OCI-LY1 (cell line): ENCODE measurements at regions not wholly inside any gene's neighbourhood (a gene's known extent, or its start where the extent isn't known, plus 50 kb on each side); places are given as distances from the start of the nearest gene placed in this dataset.
"Not testable (repeated sequence)": the region's sequence is repeated elsewhere in the genome, so short reads cannot be mapped to it uniquely, and the experiment has no call there.

Source experiments
- EZH2 ChIP-seq: fragments of 200-600 bp; sonication (generic), shearing (Covaris generic); IDR thresholded peaks from 2 replicates; pipeline ENCODE4 v1.8.0; 2017; ENCODE audit warnings: borderline replicate concordance, mixed run types, mild to moderate bottlenecking, antibody characterized with exemption, low read length, moderate library complexity, mixed read lengths
- TF ChIP-seq, protein P1 (sequence below): fragments of 200-600 bp; sonication (generic), shearing (Covaris generic); IDR thresholded peaks from 2 replicates; pipeline ENCODE4 v1.5.1; 2017; ENCODE audit warnings: mild to moderate bottlenecking, antibody characterized with exemption, low read length, moderate library complexity, mixed read lengths

DNA sequence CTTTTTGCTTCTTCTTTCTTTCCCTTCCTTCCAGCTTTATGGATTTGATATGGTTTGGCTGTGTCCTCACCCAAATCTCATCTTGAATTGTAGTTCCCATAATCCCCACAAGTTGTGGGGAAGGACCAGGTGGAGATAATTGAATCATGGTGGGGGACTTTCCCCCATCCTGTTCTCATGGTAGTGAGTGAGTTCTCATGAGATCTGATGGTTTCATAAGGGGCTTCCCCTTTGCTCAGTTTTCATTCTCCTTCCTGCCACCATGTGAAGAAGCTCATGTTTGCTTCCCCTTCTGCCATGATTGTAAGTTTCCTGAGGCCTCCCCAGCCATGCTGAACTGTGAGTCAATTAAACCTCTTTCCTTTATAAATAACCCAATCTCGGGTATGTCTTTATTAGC lies 178.3 kb upstream of the GLRA1 start:
- TF ChIP-seq EZH2, result not testable (repeated sequence)
- TF ChIP-seq, protein P1, sequence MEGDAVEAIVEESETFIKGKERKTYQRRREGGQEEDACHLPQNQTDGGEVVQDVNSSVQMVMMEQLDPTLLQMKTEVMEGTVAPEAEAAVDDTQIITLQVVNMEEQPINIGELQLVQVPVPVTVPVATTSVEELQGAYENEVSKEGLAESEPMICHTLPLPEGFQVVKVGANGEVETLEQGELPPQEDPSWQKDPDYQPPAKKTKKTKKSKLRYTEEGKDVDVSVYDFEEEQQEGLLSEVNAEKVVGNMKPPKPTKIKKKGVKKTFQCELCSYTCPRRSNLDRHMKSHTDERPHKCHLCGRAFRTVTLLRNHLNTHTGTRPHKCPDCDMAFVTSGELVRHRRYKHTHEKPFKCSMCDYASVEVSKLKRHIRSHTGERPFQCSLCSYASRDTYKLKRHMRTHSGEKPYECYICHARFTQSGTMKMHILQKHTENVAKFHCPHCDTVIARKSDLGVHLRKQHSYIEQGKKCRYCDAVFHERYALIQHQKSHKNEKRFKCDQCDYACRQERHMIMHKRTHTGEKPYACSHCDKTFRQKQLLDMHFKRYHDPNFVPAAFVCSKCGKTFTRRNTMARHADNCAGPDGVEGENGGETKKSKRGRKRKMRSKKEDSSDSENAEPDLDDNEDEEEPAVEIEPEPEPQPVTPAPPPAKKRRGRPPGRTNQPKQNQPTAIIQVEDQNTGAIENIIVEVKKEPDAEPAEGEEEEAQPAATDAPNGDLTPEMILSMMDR, result not testable (repeated sequence)
